ENCODE measurements at regions not wholly inside any gene's neighbourhood (a gene's known extent, or its start where the extent isn't known, plus 50 kb on each side); places are given as distances from the start of the nearest gene placed in this dataset.
A peak's percentile ranks its signal among the peaks of the same experiment; 100 is the strongest.
"Not testable (repeated sequence)": the region's sequence is repeated elsewhere in the genome, so short reads cannot be mapped to it uniquely, and the experiment has no call there.

- DNase-seq, result peak; percentile 18
Measured at GRCh38 chr10:44300666-44301649, 83.9 kb downstream of the CXCL12 start.

DNA sequence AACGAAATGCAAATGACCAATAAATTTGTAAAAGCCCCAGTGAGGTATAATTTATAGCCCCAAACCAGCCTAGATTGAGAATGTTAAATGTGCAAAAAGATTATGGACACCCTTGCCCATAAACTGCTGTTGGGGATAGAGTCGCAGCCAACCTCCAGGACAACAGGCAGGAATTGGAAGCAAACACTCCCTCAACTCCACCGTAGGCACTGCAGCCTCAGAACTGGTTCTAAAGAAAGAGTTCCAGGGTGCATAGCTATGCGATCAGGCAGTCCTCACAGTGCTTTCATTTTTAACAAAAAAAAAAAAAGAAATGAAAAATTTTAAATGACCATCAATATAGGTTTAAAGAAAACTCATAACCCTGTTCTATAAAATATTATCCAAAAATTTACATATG is 86.2 kb downstream of the CXCL12 start:
- DNase-seq, result no peak

DNA sequence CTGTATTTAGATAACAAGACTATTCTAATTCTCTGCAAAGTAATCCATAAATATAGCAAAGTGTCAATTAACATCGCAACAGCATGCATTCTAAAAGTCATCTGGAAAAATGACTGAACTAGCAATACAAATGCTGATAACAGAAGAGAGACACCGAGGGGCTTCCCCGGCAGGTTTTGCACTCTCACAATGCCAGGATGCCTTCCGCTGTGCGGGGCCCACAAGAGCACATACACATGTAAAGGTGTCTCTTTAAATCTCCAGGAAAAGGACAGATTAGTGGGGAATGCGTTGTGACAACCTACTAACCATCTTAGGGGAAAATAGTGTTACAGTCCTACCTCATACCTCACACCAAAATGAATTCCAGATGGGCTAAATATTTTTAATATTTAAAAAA is 86.9 kb downstream of the CXCL12 start:
- no peak for DNase-seq

DNA sequence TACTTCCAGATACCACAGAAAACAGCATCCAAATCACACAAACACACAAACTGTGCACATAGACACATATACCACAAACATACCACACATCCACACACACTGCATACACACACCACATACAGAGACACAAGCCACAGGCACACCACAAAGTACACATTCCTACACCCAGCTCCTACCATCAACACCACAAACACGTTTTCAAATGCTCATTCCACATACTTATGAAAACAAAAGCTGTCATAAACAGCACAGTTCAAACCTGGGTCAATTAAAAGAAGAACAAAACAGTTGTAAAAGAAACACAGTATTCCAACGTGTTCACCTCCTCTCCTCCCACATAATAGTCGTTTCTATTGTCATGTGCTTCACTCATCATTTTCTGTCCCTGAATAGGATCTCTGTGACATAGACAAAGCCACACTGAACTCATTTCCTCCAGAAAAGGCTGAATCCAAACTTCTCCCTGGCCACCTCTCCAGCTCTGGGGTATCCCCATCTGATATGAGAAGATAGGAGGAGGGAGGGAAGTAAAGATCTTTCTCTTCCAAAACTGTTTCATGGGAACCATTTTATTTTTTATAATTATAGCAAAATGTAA is 89.2 kb downstream of the CXCL12 start:
- no peak for DNase-seq

DNA sequence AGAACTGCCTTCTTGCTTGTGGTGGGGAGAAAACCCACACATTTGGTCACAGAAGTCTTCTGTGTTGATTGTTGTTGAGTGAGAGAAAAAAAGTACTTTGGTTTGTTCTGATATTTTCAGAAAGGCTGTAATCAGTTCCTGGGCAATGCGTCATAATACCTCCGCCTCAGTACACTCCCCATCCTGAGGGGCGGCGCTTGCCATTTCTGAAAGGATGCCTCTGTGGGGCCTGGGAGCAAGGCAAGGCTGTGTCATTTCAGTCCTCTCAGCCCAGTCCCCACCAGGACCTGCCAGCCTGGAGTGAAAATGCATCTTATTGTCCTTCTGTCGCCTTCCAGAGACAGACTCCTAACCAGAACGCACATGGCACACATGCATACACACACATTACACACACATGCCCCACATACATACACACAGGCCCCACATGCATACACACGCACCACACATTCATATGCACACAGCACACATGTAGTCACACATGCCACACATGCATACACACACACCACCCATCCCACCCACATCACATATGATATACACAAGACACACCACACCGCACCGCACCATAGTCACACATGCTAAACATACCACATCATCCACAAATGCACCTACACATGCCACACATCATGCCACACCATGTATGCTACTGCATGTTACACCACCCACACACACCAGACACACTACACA is 90.0 kb downstream of the CXCL12 start:
- no peak for DNase-seq

DNA sequence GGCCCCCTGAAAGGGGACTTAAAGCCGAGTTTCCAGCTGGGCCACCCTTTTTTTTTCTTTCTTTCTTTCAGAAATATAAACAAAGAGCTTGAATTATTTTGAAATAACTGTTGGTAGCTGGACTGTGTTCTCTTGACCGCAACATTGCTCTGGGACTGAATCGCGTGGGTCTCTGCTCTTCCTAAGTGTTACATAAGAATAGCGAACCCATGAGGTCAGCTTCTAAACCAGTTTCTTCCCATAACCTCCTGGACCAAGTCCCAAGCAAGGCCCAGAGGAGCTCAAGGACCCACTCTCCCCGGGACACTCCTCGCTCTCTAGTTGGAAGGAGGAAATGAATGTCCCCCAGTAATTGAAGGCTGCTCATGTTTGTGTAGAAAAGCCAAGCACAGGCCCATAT is 91.1 kb downstream of the CXCL12 start:
- DNase-seq, result no peak

DNA sequence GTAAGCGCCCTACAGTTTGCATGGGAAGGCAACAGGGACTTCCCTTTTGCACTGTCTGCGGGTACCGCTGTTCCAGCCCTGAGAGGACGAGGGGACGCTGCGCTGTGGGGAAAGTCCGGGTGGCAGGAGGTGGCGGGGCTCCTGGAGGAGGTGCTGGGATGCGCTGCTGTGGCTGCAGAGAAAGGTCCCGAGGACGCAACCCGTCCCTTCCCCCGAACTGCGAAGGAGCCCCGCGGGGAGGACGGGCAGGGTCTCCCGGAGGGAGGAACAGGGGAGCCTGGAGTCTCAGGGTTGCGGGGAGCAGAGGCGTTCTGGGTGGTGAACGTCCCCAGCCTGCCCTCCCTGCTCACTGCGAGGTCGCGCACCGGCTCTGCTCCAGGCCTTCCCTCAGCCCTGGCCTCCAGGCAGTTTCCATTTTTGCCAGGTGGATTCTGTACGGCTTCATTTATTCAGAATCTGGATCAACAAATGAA is 91.6 kb downstream of the CXCL12 start:
- no peak for DNase-seq

DNA sequence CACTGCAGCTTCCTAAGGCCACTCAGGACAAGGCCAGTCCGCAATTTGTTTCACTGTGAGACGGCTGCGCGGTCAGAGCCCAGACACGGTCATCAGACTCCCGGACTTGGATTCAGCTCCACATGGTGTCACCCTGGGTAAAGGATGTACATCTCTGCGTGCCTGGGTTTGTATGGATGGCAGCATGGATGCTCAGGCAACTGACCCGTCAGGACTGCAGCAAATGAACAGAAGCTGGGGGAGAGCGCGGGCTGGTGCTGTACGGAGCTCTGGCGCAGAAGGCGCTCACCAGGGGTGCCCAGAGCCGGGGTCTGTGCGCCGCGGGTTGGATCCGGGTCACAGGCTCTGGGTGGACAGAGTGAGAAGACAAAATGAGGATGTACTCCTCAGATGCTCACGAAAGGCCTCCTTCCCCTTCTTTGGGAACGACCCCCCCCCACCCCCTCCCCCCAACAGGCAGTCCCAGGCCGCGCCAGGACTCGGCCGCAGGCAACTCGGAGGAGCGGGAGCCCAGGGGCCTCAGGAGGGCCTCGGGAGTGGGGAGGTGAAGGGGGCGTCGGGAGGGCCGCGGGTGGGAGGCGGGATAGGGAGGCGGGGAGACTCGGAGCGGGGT is 92.4 kb downstream of the CXCL12 start:
- no peak for DNase-seq

- no peak for DNase-seq
Measured at GRCh38 chr10:44291091-44291490, 93.8 kb downstream of the CXCL12 start.

DNA sequence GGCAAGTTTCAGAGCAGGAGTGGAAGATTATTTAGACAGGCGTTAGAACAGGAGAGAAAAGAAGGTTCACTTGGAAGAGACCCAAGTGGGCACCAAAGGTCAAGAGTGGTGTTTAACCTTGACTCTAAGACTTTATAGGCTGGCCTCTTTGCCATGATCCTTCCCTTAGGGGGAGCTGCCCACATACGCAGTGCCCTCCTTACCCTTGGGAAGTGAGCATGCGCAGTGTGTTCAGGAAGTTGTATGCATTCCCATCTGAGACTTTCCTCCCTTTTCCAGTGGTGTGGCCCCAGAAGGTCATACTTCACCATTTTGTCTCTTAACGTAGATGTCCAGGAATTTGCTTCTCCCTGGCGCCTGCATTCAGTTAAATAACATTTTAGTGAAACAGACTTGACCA is 95.8 kb downstream of the CXCL12 start:
- no peak for DNase-seq

DNA sequence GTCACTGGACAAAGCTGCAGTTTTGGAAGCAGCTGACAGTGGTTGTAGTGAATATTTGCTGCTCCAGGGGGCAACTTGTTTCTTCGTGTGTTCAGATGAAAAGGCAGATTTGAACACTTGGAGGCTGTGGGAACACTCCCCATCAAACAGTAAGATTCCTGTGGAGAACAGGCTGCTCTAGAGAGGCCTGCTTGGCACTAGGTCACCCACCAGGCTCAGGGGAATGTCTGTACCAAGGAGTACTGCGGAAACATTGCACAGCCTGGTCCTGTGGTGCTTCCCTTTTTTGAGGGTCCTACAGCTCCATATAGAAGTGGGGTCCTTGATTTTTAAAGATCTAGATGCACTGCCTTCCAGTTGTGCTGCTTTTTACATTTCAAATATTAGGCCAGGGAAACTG is 97.5 kb downstream of the CXCL12 start:
- no peak for DNase-seq

GRCh38 chr10:44284198-44285084 is 100.5 kb downstream of the CXCL12 start:
- no peak for DNase-seq

DNA sequence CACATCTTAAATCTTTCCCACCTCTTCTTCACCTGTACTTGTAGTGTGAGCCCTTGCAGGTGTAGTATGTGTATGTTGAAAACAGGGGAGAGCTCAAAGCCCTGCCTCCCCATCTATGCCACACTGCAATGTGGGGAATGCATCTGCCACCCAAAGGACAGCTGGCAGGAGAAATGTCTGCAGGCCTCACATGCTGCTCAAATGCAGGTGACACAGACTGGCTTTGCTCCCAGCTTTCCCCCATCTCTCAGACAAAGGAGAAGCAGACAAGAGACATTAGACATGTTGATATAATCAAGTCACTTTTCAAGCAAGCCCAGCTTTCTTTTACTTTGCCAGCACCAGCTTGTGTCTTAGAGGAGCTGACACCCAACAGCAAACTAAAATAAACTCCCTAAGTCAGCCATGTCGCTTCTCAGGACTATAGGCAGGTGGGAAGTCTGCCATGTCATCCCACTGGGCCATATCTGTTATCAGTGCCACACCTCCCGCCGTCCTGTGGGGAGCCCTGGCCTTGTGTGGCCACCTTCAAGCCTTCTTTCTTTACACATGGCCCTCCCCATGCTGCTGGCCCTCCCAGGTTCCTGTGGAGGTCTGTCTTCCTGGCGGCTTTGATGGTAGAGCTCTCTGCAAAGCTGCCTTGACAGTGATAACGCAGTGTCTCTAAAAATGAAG is 102.1 kb downstream of the CXCL12 start:
- DNase-seq, result no peak

- DNase-seq, result no peak
Measured at GRCh38 chr10:44281662-44282061, 103.2 kb downstream of the CXCL12 start.

DNA sequence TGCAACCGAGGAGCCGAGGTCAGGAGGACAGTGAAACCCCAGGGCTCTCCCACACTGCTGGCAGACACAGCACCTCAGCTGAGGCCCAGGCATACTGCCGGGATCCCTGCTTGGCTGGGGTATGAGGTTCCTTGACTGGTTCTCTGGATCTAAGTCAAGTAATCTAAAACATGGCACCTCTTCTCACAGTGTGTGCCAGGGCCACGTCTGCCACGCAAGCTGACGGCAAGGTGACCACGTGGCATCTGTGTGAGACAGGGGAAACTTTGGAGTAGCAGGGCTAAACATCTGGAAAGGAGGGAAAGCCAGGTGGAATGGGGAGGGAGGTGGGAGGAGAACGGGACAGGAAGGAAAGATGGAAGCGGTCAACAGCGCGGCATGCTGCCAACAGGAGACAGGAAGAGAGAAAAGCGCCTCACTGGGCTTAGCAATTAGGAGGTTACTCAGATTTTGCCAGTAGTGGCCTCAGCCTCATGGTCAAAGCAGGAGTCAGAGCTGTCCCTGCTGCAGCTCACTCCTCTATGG is 103.7 kb downstream of the CXCL12 start:
- no peak for DNase-seq

DNA sequence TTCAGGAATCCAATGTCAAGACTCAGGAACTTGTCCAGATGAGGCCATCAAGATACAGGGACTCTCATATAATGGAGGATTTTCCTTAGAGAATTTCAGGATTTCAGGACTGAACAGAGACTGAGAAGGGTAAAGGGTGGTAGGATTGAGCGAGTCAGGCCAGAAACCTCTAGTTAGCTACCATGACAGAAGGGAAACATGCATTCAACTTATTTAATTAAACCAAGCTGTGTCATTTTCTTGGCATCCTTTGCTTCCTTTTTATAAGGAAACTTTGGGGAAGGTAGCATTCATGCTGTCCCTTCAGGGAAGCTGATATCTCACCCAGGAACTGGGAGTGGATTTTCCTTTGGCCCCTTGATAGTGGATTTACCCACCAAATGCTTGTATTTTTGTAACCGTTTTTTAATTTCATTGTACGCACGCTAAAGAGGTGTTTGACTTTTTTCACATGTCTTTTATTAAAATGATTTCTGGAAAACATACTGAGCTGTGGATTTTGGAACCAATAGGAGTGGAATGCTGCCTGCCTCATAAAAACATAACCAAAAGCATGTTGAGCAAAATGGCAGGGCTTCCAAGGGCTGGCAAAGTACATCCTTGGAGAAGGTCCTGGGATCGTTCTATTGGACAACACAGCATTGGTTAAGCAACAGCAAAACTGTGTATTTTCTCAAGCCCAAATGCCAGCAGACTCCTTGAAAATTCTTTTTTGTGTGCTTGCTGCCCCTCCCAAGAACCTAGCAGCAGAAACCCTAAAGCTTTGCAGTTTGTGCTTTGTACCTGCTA is 104.5 kb downstream of the CXCL12 start:
- DNase-seq, result no peak

- no peak for DNase-seq
Measured at GRCh38 chr10:44279426-44280126, 105.3 kb downstream of the CXCL12 start.

DNA sequence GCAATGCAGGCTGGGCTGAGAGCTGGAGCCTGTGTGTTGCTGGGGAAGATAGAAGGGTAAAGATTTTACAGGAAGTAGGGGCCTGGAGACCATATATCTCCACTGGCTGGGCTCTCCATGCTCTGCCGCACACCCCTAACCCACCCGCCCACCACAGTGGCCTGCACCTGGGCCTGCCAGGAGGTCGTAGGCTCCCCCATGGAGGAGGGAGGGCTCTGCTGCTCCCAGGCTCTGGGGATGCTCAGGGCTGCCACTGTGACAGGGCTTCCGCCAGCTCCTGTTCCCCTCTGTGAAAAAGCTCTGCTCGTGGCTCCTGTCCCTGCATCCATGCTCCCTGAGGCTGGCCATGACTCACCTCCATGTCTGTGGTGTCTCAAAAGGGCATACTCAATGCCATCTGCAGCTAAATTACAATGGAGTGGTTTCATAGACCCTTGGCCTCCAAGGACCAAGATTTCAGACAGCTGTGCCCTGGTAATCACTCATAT is 106.0 kb downstream of the CXCL12 start:
- no peak for DNase-seq

- DNase-seq, result not testable (repeated sequence)
Measured at GRCh38 chr10:44268435-44268948, 116.4 kb downstream of the CXCL12 start.

Data from NCI-H2029 treated with DMSO at 0.1 percent for 48 hours (cell line).